ENCODE measurements at regions not wholly inside any gene's neighbourhood (a gene's known extent, or its start where the extent isn't known, plus 50 kb on each side); places are given as distances from the start of the nearest gene placed in this dataset.

DNA sequence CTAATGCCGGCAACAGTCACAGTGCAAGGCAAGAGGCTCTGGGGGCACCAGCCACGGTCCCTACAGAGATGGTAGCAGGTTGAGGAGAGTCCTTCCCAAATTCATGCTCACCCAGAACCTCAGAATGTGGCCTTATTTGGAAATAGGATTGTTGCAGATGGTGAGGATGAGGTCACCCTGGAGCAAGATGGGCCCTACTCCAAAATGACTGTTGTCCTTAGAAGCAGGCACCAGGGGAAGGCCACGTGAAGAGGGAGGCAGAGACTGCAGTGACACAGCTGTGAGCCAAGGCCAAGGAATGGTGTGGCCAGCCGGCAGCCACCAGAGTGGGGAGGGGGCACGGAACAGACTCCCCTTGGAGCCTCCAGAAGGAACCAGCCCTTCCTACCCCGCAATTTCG is 70.8 kb upstream of the CLDN14 start:
- POLR2A ChIA-PET, result no interaction called here
- H3K36me3 ChIP-seq (ENCODE audit: control insufficient read depth in 2 of 2, insufficient read depth in 1 of 2, low read length in 2 of 2), result no peaks in the 10 kb centered on the region
- peaks cover 6% of the 10 kb centered on the region; the same call in 1 of the 2 replicates for H3K4me1 ChIP-seq (ENCODE audit: control insufficient read depth, insufficient read depth, low read length)
- TF ChIP-seq TCF7L2 (IDR thresholded peaks at IDR 0.05; ENCODE audit: borderline replicate concordance, low read depth, low read length), result no peak
- no peak for TF ChIP-seq ZNF302 (tag by site-specific recombination; IDR thresholded peaks at IDR 0.05; ENCODE audit: low read depth)
- TF ChIP-seq, protein P1, sequence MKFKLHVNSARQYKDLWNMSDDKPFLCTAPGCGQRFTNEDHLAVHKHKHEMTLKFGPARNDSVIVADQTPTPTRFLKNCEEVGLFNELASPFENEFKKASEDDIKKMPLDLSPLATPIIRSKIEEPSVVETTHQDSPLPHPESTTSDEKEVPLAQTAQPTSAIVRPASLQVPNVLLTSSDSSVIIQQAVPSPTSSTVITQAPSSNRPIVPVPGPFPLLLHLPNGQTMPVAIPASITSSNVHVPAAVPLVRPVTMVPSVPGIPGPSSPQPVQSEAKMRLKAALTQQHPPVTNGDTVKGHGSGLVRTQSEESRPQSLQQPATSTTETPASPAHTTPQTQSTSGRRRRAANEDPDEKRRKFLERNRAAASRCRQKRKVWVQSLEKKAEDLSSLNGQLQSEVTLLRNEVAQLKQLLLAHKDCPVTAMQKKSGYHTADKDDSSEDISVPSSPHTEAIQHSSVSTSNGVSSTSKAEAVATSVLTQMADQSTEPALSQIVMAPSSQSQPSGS (tag by site-specific recombination; IDR thresholded peaks at IDR 0.05; ENCODE audit: low read depth), result 0 out of 2 replicates have a peak, but pooled peaks have one; percentile 9
- TF ChIP-seq, protein P2, sequence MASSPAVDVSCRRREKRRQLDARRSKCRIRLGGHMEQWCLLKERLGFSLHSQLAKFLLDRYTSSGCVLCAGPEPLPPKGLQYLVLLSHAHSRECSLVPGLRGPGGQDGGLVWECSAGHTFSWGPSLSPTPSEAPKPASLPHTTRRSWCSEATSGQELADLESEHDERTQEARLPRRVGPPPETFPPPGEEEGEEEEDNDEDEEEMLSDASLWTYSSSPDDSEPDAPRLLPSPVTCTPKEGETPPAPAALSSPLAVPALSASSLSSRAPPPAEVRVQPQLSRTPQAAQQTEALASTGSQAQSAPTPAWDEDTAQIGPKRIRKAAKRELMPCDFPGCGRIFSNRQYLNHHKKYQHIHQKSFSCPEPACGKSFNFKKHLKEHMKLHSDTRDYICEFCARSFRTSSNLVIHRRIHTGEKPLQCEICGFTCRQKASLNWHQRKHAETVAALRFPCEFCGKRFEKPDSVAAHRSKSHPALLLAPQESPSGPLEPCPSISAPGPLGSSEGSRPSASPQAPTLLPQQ (tag by site-specific recombination; IDR thresholded peaks at IDR 0.05), result peak; percentile 90
- TF ChIP-seq, protein P3, sequence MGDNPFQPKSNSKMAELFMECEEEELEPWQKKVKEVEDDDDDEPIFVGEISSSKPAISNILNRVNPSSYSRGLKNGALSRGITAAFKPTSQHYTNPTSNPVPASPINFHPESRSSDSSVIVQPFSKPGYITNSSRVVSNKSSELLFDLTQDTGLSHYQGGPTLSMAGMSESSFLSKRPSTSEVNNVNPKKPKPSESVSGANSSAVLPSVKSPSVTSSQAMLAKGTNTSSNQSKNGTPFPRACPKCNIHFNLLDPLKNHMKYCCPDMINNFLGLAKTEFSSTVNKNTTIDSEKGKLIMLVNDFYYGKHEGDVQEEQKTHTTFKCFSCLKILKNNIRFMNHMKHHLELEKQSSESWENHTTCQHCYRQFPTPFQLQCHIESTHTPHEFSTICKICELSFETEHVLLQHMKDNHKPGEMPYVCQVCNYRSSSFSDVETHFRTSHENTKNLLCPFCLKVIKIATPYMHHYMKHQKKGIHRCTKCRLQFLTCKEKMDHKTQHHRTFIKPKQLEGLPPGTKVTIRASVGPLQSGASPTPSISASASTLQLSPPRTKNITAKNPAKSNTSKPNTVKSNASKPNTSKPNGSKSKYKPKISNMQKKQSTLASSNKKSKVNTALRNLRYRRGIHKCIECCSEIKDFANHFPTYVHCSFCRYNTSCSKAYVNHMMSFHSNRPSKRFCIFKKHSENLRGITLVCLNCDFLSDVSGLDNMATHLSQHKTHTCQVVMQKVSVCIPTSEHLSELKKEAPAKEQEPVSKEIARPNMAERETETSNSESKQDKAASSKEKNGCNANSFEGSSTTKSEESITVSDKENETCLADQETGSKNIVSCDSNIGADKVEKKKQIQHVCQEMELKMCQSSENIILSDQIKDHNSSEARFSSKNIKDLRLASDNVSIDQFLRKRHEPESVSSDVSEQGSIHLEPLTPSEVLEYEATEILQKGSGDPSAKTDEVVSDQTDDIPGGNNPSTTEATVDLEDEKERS (tag by site-specific recombination; IDR thresholded peaks at IDR 0.05), result no peak
- TF ChIP-seq ZFHX2 (tag by site-specific recombination; conservative IDR thresholded peaks at IDR 0.05), result no peak
- TF ChIP-seq ZNF366 (tag by site-specific recombination; conservative IDR thresholded peaks at IDR 0.05), result no peak
- TF ChIP-seq ZNF175 (tag by site-specific recombination; IDR thresholded peaks at IDR 0.05), result no peak
- no peak for TF ChIP-seq ZNF660 (tag by site-specific recombination; IDR thresholded peaks at IDR 0.05)
- TF ChIP-seq ZNF530 (tag by site-specific recombination; IDR thresholded peaks at IDR 0.05; ENCODE audit: low read depth), result no peak
- no peak for TF ChIP-seq KLF1 (tag by site-specific recombination; IDR thresholded peaks at IDR 0.05)
- TF ChIP-seq ZNF24 (tag by site-specific recombination; IDR thresholded peaks at IDR 0.05), result no peak
- TF ChIP-seq, protein P4, sequence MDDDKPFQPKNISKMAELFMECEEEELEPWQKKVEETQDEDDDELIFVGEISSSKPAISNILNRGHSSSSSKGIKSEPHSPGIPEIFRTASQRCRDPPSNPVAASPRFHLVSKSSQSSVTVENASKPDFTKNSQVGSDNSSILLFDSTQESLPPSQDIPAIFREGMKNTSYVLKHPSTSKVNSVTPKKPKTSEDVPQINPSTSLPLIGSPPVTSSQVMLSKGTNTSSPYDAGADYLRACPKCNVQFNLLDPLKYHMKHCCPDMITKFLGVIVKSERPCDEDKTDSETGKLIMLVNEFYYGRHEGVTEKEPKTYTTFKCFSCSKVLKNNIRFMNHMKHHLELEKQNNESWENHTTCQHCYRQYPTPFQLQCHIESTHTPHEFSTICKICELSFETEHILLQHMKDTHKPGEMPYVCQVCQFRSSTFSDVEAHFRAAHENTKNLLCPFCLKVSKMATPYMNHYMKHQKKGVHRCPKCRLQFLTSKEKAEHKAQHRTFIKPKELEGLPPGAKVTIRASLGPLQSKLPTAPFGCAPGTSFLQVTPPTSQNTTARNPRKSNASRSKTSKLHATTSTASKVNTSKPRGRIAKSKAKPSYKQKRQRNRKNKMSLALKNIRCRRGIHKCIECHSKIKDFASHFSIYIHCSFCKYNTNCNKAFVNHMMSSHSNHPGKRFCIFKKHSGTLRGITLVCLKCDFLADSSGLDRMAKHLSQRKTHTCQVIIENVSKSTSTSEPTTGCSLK (tag by site-specific recombination; IDR thresholded peaks at IDR 0.05), result no peak
- TF ChIP-seq ZNF658 (tag by site-specific recombination; IDR thresholded peaks at IDR 0.05), result no peak
- TF ChIP-seq, protein P5, sequence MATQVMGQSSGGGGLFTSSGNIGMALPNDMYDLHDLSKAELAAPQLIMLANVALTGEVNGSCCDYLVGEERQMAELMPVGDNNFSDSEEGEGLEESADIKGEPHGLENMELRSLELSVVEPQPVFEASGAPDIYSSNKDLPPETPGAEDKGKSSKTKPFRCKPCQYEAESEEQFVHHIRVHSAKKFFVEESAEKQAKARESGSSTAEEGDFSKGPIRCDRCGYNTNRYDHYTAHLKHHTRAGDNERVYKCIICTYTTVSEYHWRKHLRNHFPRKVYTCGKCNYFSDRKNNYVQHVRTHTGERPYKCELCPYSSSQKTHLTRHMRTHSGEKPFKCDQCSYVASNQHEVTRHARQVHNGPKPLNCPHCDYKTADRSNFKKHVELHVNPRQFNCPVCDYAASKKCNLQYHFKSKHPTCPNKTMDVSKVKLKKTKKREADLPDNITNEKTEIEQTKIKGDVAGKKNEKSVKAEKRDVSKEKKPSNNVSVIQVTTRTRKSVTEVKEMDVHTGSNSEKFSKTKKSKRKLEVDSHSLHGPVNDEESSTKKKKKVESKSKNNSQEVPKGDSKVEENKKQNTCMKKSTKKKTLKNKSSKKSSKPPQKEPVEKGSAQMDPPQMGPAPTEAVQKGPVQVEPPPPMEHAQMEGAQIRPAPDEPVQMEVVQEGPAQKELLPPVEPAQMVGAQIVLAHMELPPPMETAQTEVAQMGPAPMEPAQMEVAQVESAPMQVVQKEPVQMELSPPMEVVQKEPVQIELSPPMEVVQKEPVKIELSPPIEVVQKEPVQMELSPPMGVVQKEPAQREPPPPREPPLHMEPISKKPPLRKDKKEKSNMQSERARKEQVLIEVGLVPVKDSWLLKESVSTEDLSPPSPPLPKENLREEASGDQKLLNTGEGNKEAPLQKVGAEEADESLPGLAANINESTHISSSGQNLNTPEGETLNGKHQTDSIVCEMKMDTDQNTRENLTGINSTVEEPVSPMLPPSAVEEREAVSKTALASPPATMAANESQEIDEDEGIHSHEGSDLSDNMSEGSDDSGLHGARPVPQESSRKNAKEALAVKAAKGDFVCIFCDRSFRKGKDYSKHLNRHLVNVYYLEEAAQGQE (tag by site-specific recombination; IDR thresholded peaks at IDR 0.05), result no peak
- no peak overlapping the region for H3K27ac ChIP-seq (ENCODE audit: extremely low read depth, low read depth, low read length)
- H3K4me3 ChIP-seq (ENCODE audit: low read depth, low read length), result no peak overlapping the region
- CTCF ChIA-PET, result no interaction called here
- H3K9me3 ChIP-seq (ENCODE audit: control insufficient read depth, insufficient read depth, low read depth, low read length), result no peaks in the 10 kb centered on the region

Measured in HEK293 (cell line).